BLaER1 (cell line): ENCODE measurements at regions not wholly inside any gene's neighbourhood (a gene's known extent, or its start where the extent isn't known, plus 50 kb on each side); places are given as distances from the start of the nearest gene placed in this dataset.
"Not testable (repeated sequence)": the region's sequence is repeated elsewhere in the genome, so short reads cannot be mapped to it uniquely, and the experiment has no call there.

Experiments used
- H3K27ac ChIP-seq: shearing (Covaris generic); formaldehyde crosslinking; 2 replicates; pipeline ENCODE4 v1.8.1; 2022
- H3K27me3 ChIP-seq: shearing (Covaris generic); formaldehyde crosslinking; 2 replicates; pipeline ENCODE4 v1.8.1; 2022
- H3K36me3 ChIP-seq: shearing (Covaris generic); formaldehyde crosslinking; 2 replicates; pipeline ENCODE4 v1.8.1; 2022
- H3K4me1 ChIP-seq: shearing (Covaris generic); formaldehyde crosslinking; 2 replicates; pipeline ENCODE4 v1.8.1; 2022
- H3K4me2 ChIP-seq: shearing (Covaris generic); formaldehyde crosslinking; 2 replicates; pipeline ENCODE4 v1.8.1; 2022
- H3K4me3 ChIP-seq: shearing (Covaris generic); formaldehyde crosslinking; 2 replicates; pipeline ENCODE4 v1.8.1; 2022
- H3K9ac ChIP-seq: shearing (Covaris generic); formaldehyde crosslinking; 2 replicates; pipeline ENCODE4 v1.8.1; 2022
- H3K9me3 ChIP-seq: shearing (Covaris generic); formaldehyde crosslinking; 2 replicates; pipeline ENCODE4 v1.8.1; 2022
- H4K20me1 ChIP-seq: shearing (Covaris generic); formaldehyde crosslinking; 2 replicates; pipeline ENCODE4 v1.8.1; 2022
- Cebpa-rat ChIP-seq: shearing (Covaris generic); IDR thresholded peaks from 2 replicates; pipeline ENCODE4 v1.8.1; 2022

DNA sequence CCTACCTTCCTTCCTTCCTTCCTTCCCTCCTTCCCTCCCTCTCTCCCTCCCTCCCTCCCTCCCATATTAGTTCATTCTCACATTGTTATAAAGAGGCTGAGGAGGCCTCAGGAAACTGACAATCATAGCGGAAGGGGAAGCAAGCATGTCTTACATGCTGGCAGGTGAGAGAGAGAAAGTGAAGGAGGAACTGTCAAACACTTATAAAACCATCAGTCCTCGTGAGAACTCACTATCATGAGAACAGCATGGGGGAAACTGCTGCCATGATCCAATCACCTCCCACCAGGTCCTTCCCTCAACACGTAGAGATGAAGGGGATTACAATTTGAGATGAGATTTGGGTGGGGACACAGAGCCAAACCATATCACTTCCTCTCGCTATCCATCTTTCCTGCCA, 281.6 kb upstream of the FOXF1 start:
- Histone ChIP-seq H3K9me3 (no peaks in the 10 kb centered on the region; the same call in 1 of the 2 replicates), H4K20me1 (no peaks in the 10 kb centered on the region), H3K36me3 (no peaks in the 10 kb centered on the region), H3K4me3 (no peak overlapping the region), H3K9ac (no peak overlapping the region), H3K4me1 (no peaks in the 10 kb centered on the region), H3K4me2 (no peak overlapping the region), H3K27me3 (no peaks in the 10 kb centered on the region), H3K27ac (no peak overlapping the region)
- TF ChIP-seq Cebpa-rat, result no peak

DNA sequence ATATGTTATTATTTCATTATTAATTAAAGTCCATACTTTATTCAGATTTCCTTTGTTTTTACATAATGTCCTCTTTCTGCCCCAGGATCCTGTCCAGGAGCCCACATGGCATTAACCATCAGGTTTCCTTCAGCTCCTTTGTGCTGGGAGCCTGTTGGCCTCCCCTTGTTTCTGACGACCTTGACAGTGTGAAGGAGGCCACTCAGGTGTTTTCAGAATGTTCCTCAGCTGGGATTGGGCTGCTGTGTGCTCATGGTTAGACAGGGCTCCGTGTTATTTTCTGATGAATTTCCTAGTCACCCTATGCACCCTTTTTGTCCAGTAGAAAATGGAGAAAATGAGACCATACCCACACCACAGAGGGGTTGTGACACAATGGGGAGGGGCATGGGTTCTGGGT, 281.0 kb upstream of the FOXF1 start:
- no peaks in the 10 kb centered on the region for H3K4me1 ChIP-seq
- no peaks in the 10 kb centered on the region for H3K36me3 ChIP-seq
- TF ChIP-seq Cebpa-rat, result no peak
- no peak overlapping the region for H3K4me3 ChIP-seq
- H3K4me2 ChIP-seq, result no peak overlapping the region
- no peak overlapping the region for H3K9ac ChIP-seq
- no peaks in the 10 kb centered on the region for H4K20me1 ChIP-seq
- H3K9me3 ChIP-seq, result no peaks in the 10 kb centered on the region; the same call in 1 of the 2 replicates
- H3K27me3 ChIP-seq, result no peaks in the 10 kb centered on the region
- no peak overlapping the region for H3K27ac ChIP-seq

DNA sequence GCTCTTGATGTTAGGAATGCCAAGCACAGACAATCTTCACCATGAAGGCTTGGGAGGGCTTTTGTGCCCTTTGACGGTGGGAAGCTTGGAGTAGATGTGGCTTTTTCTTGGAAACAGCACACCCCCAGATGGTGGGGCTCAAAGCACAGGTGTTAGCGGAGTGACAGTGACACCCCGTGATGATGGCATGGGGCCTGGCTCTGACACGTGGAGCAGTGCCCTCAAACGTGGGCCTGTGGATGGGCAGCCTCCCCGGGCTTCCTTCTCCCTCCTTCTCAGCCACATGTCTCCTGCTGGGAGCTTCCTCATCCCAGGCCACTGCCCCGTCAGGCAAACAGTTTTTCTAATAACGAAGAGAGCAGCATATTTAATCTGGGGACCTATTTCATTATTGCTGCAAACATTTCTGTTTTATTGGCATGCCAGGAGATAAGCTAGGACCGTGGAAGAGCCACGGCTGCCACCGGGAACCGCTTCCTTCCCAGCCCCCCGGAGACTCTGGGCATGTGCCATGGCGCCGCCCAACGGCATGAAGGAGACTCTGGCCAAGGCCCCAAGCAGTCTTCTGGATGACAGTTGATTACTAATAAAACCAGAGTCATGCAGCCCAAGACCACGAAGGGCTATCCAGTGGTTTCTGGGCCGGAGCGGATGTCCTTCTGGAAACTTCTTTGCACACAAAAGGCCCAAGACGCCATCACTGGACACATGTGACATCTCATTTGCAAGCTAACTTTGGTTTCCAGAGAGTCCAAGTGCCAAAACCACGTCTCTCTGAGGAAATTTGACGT, 280.3 kb upstream of the FOXF1 start:
- H3K27me3 ChIP-seq, result no peaks in the 10 kb centered on the region
- H3K4me2 ChIP-seq, result no peak overlapping the region
- TF ChIP-seq Cebpa-rat, result no peak
- no peak overlapping the region for H3K9ac ChIP-seq
- H3K4me3 ChIP-seq, result no peak overlapping the region
- H3K9me3 ChIP-seq, result no peaks in the 10 kb centered on the region; the same call in 1 of the 2 replicates
- no peak overlapping the region for H3K27ac ChIP-seq
- H4K20me1 ChIP-seq, result no peaks in the 10 kb centered on the region
- no peaks in the 10 kb centered on the region for H3K36me3 ChIP-seq
- no peaks in the 10 kb centered on the region for H3K4me1 ChIP-seq

DNA sequence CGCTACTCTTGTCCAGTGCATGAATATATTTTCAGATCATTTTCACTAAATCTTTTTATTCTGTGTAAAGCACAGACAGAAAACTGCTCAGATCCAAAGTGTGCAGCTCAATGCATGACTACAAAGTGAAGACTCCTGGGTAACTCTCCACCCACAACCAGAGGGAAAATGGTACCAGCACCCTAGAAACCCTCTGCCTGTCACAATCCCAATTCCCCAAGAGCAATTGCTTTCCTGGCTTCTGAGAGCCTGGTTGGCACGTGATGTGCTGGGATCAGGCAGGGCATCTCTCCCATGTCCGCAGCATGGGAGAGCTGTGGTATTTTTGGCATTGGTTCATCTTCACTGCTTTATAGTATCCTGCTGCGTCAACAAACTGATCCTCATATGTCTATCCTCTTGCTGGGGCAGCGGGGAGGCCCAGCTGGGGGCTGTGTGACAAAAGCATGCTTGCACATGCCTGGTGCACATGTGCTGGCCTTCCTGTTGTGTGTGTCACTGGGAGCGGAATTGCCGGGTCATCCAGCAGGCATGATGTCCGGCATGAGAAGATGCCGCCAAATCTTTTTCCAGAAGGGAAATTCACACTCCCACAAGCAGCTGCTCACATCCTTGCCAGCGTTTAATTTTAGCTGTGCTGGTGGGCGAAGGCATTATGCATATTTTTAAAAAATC, 278.9 kb upstream of the FOXF1 start:
- no peak for TF ChIP-seq Cebpa-rat
- Histone ChIP-seq H3K36me3 (no peaks in the 10 kb centered on the region), H3K27ac (no peak overlapping the region), H3K4me1 (no peaks in the 10 kb centered on the region), H4K20me1 (no peaks in the 10 kb centered on the region), H3K27me3 (no peaks in the 10 kb centered on the region), H3K9me3 (no peaks in the 10 kb centered on the region; the same call in 1 of the 2 replicates), H3K9ac (no peak overlapping the region), H3K4me3 (no peak overlapping the region), H3K4me2 (no peak overlapping the region)

DNA sequence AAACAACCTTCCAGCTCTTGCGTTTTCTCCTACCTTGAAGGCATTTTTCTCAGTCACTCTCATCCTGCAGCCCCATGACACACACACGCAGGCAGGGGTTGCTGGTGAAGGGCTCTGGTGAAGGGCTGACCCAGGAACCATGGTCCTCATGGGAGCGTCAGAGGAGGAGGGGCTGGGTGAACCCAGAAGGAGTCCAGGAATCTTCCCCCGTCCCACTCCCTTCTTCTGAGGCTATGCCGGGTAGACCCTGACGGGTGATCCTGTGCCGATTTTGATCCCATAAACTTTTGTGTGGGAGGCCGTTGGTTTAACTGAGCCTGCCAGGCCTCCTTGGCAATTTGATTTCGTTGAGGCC, 278.4 kb upstream of the FOXF1 start:
- Histone ChIP-seq H3K4me1 (no peaks in the 10 kb centered on the region), H3K36me3 (no peaks in the 10 kb centered on the region), H3K9ac (no peak overlapping the region), H3K27ac (no peak overlapping the region), H3K4me2 (no peak overlapping the region), H3K27me3 (no peaks in the 10 kb centered on the region), H3K9me3 (no peaks in the 10 kb centered on the region; the same call in 1 of the 2 replicates), H4K20me1 (no peaks in the 10 kb centered on the region), H3K4me3 (no peak overlapping the region)
- TF ChIP-seq Cebpa-rat, result no peak

DNA sequence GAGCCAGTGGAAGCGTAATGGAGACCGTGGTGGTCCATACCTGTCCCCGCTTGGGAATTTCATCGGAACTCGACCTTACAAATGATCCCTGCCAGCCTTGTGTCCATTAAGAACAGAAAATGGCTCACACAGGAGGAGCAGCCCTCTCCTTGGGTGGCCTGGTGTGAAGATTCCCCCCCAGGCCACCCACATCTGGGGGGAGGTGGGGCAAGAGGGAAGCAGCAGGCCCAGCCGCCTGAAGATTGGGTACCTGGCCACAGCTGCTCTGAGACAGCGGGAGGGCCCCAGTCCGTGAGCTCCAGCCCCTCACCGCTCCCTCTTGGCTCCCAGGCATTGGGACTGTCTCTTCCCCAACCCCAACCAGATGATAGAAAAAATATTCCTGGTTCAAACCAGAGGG, 277.8 kb upstream of the FOXF1 start:
- no peak for TF ChIP-seq Cebpa-rat

DNA sequence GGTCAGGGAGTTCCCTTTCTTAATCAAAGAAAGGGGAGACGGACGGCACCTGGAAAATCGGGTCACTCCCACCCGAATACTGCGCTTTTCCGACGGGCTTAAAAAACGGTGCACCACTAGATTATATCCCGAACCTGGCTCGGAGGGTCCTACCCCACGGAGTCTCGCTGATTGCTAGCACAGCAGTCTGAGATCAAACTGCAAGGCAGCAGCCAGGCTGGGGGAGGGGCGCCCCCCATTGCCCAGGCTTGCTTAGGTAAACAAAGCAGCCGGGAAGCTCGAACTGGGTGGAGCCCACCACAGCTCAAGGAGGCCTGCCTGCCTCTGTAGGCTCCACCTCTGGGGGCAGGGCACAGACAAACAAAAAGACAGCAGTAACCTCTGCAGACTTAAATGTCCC, 276.8 kb upstream of the FOXF1 start:
- not testable (repeated sequence) for H3K4me1 ChIP-seq, H3K9ac ChIP-seq, H4K20me1 ChIP-seq, H3K4me2 ChIP-seq, H3K9me3 ChIP-seq, H3K27ac ChIP-seq, H3K36me3 ChIP-seq, H3K27me3 ChIP-seq, H3K4me3 ChIP-seq

More for the DNA sequence above, 277.8 kb upstream of the FOXF1 start:
- Histone ChIP-seq H3K9ac (no peak overlapping the region), H3K36me3 (no peaks in the 10 kb centered on the region), H3K9me3 (no peaks in the 10 kb centered on the region; the same call in 1 of the 2 replicates), H3K27ac (no peak overlapping the region), H4K20me1 (no peaks in the 10 kb centered on the region), H3K4me2 (no peak overlapping the region), H3K4me1 (no peaks in the 10 kb centered on the region), H3K4me3 (no peak overlapping the region), H3K27me3 (no peaks in the 10 kb centered on the region)

DNA sequence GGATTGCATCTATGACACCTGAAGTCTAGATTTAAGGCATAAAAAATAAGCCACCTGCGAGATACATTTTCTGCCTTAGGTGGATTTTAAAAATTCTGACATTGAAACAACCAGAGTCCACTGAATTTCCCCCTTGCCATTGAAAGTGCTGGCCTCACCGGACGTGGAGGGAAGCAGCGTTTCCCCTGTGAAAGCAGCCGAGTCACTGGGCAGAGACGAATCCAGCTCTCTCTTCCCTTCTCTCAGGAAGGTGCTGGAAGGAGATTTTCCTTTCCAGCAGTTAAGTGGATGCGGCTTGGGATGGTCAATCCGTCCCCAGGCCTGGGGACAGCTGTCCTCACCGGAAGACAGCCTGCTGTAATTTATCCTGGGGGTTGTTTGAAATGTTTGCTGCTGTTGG, 270.9 kb upstream of the FOXF1 start:
- Histone ChIP-seq H3K4me3 (no peak overlapping the region), H3K4me2 (no peak overlapping the region), H3K9me3 (no peaks in the 10 kb centered on the region), H3K27me3 (peaks cover 4% of the 10 kb centered on the region; the same call in 1 of the 2 replicates), H4K20me1 (no peaks in the 10 kb centered on the region), H3K36me3 (no peaks in the 10 kb centered on the region), H3K27ac (no peak overlapping the region), H3K4me1 (no peaks in the 10 kb centered on the region), H3K9ac (no peak overlapping the region)
- no peak for TF ChIP-seq Cebpa-rat

DNA sequence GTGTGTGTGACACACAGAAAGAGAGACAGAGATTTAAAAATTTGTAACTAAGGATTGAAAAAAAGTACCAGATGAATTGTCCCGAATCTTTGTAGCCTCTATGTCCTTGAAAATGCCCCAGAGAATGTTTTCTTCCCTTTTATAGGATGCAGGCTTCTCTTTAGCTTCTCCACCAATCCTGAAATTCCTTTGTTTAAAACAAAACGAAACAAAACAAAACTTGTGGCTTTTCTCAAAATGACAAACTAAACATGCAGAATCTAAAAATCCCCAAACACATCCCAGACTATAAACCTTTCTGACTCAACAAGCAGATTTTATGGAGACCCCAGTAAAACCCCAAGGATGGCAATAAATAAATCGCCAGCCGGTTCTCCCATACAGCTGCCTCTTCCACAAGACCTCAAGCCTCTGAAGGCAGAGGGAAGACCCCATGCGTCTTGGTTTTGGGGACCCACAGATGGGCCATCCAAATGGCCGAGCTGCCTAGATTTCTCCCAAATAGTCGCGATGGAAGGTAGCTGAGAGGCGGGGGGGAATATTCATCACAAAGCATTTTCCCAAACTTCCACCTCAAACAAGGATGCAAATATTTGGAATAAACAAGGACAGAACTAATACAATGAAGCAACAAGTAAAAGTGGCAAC, 269.5 kb upstream of the FOXF1 start:
- H3K4me2 ChIP-seq, result no peak overlapping the region

DNA sequence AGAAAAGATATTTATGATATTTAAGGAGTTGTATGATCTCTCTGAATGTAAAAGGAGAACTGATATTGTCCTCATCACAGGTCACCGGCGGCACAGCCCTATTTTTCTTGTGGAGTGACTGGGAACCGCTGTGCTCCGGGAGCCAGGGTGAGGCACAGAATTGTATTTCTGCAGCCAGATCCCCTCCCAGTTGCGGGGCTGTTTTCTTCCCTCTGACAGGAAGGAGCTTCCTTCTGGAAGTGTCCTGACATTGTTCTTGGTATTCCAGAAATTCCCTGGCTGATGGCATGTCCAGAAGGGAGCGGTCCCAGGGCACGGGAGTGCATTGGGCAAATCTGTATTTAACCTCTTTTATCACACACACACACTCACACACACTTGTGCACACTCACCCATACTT, 268.6 kb upstream of the FOXF1 start:
- Histone ChIP-seq H3K27me3 (peaks cover 4% of the 10 kb centered on the region; the same call in 1 of the 2 replicates), H3K4me2 (no peak overlapping the region), H3K4me3 (no peak overlapping the region), H3K27ac (no peak overlapping the region), H3K9ac (no peak overlapping the region), H3K9me3 (no peaks in the 10 kb centered on the region), H4K20me1 (no peaks in the 10 kb centered on the region), H3K4me1 (no peaks in the 10 kb centered on the region), H3K36me3 (no peaks in the 10 kb centered on the region)
- no peak for TF ChIP-seq Cebpa-rat

More for the DNA sequence above, 269.5 kb upstream of the FOXF1 start:
- no peak overlapping the region for H3K4me3 ChIP-seq
- H3K9ac ChIP-seq, result no peak overlapping the region
- H3K4me1 ChIP-seq, result no peaks in the 10 kb centered on the region
- no peak for TF ChIP-seq Cebpa-rat
- no peaks in the 10 kb centered on the region for H3K9me3 ChIP-seq
- H3K27me3 ChIP-seq, result peaks cover 4% of the 10 kb centered on the region; the same call in 1 of the 2 replicates
- H3K36me3 ChIP-seq, result no peaks in the 10 kb centered on the region
- H4K20me1 ChIP-seq, result no peaks in the 10 kb centered on the region
- no peak overlapping the region for H3K27ac ChIP-seq
